Activated CD8-positive, alpha-beta T cell treated with anti-CD3 and anti-CD28 coated beads, Interleukin-2, amount 10 ng/mL, durations not matched to agents 7 days and 5 days (primary cell): ENCODE measurements at regions not wholly inside any gene's neighbourhood (a gene's known extent, or its start where the extent isn't known, plus 50 kb on each side); places are given as distances from the start of the nearest gene placed in this dataset.

ENCODE experiments used
- ATAC-seq: fragments of 150-1000 bp; cut with Tn5 transposase; one replicate; pipeline ENCODE4 v1.10.0; 2021; ENCODE audit warnings: moderate library complexity
- CTCF ChIA-PET: fragments of 350-600 bp; sonication (Branson Sonifier 250); formaldehyde crosslinking; loops from one replicate; lab custom pipeline; 2021; ENCODE audit warnings: antibody characterized with exemption; lab: Charles Lee
- POLR2A ChIA-PET: fragments of 350-600 bp; sonication (Branson Sonifier 250); formaldehyde crosslinking; loops from one replicate; lab custom pipeline; 2021; ENCODE audit warnings: antibody characterized with exemption; lab: Charles Lee
- DNase-seq: peaks from one replicate; pipeline ENCODE4 v3.0.0-alpha.2; 2020
- H3K27ac Mint-ChIP-seq: one replicate; pipeline ENCODE4 v1.8.0; 2021; ENCODE audit warnings: mild to moderate bottlenecking, mixed read lengths
- H3K27me3 Mint-ChIP-seq: one replicate; pipeline ENCODE4 v1.8.0; 2021; ENCODE audit warnings: low read depth, mixed read lengths
- H3K36me3 Mint-ChIP-seq: one replicate; pipeline ENCODE4 v1.8.0; 2021; ENCODE audit warnings: low read depth, mixed read lengths
- H3K4me1 Mint-ChIP-seq: one replicate; pipeline ENCODE4 v1.8.0; 2021; ENCODE audit warnings: low read depth, mixed read lengths
- H3K4me3 Mint-ChIP-seq: one replicate; pipeline ENCODE4 v1.8.0; 2021; ENCODE audit warnings: mild to moderate bottlenecking, mixed read lengths
- H3K9me3 Mint-ChIP-seq: one replicate; pipeline ENCODE4 v1.8.0; 2022; ENCODE audit warnings: mixed read lengths; ENCODE audit not compliant: insufficient read depth

- no peaks in the 10 kb centered on the region for H3K9me3 Mint-ChIP-seq
- ChIA-PET CTCF (no interaction called here), POLR2A (no interaction called here)
- no peak overlapping the region for H3K27ac Mint-ChIP-seq
- DNase-seq, result no peak
- no peak for ATAC-seq
- H3K4me3 Mint-ChIP-seq, result no peak overlapping the region
- H3K36me3 Mint-ChIP-seq, result no peaks in the 10 kb centered on the region
- peaks cover 5% of the 10 kb centered on the region for H3K27me3 Mint-ChIP-seq
- H3K4me1 Mint-ChIP-seq, result no peaks in the 10 kb centered on the region
These were observed 326.0 kb downstream of the TEX29 start for GRCh38 chr13:111646456-111646855.

GRCh38 chr13:111648885-111649284, 328.4 kb downstream of the TEX29 start:
- Mint-ChIP-seq H3K27me3 (peaks cover 5% of the 10 kb centered on the region), H3K9me3 (no peaks in the 10 kb centered on the region), H3K36me3 (no peaks in the 10 kb centered on the region), H3K4me3 (no peak overlapping the region), H3K4me1 (no peaks in the 10 kb centered on the region), H3K27ac (no peak overlapping the region)
- no peak for DNase-seq
- POLR2A ChIA-PET, result no interaction called here
- no peak for ATAC-seq
- CTCF ChIA-PET, result no interaction called here

- ChIA-PET CTCF (no interaction called here), POLR2A (no interaction called here)
- DNase-seq, result no peak
- Mint-ChIP-seq H3K36me3 (no peaks in the 10 kb centered on the region), H3K27me3 (peaks cover 5% of the 10 kb centered on the region), H3K27ac (no peak overlapping the region), H3K9me3 (no peaks in the 10 kb centered on the region), H3K4me3 (no peak overlapping the region), H3K4me1 (no peaks in the 10 kb centered on the region)
- ATAC-seq, result no peak
These were observed 330.2 kb downstream of the TEX29 start for GRCh38 chr13:111650626-111651025.

- CTCF ChIA-PET, result no interaction called here
- no peaks in the 10 kb centered on the region for H3K36me3 Mint-ChIP-seq
- no peak for DNase-seq
- H3K4me1 Mint-ChIP-seq, result no peaks in the 10 kb centered on the region
- no peak overlapping the region for H3K27ac Mint-ChIP-seq
- H3K27me3 Mint-ChIP-seq, result peaks cover 5% of the 10 kb centered on the region
- no peak for ATAC-seq
- POLR2A ChIA-PET, result no interaction called here
- H3K4me3 Mint-ChIP-seq, result no peak overlapping the region
- H3K9me3 Mint-ChIP-seq, result no peaks in the 10 kb centered on the region
These were observed 332.2 kb downstream of the TEX29 start for GRCh38 chr13:111652676-111653075.

- CTCF ChIA-PET, result no interaction called here
These were observed 334.1 kb downstream of the TEX29 start for GRCh38 chr13:111654531-111654930.

GRCh38 chr13:111656439-111656838, 336.0 kb downstream of the TEX29 start:
- ChIA-PET POLR2A (no interaction called here), CTCF (no interaction called here)
- no peaks in the 10 kb centered on the region for H3K36me3 Mint-ChIP-seq
- no peak for DNase-seq
- no peak overlapping the region for H3K27ac Mint-ChIP-seq
- ATAC-seq, result no peak
- no peaks in the 10 kb centered on the region for H3K9me3 Mint-ChIP-seq
- H3K27me3 Mint-ChIP-seq, result no peaks in the 10 kb centered on the region
- no peaks in the 10 kb centered on the region for H3K4me1 Mint-ChIP-seq
- no peak overlapping the region for H3K4me3 Mint-ChIP-seq

More at GRCh38 chr13:111654531-111654930, 334.1 kb downstream of the TEX29 start:
- Mint-ChIP-seq H3K36me3 (no peaks in the 10 kb centered on the region), H3K4me1 (no peaks in the 10 kb centered on the region), H3K9me3 (no peaks in the 10 kb centered on the region), H3K27ac (no peak overlapping the region), H3K27me3 (peaks cover 5% of the 10 kb centered on the region), H3K4me3 (no peak overlapping the region)
- POLR2A ChIA-PET, result interaction anchor here (0.6 kb wide), 1 partner anchor 76 kb away, joined by 3 read pairs; no protein-coding TSS in a partner anchor
- DNase-seq (no peak), ATAC-seq (no peak)

GRCh38 chr13:111657013-111657412, 336.6 kb downstream of the TEX29 start:
- Mint-ChIP-seq H3K27ac (no peak overlapping the region), H3K36me3 (no peaks in the 10 kb centered on the region), H3K9me3 (no peaks in the 10 kb centered on the region), H3K4me1 (no peaks in the 10 kb centered on the region), H3K4me3 (no peak overlapping the region), H3K27me3 (no peaks in the 10 kb centered on the region)
- ChIA-PET POLR2A (no interaction called here), CTCF (no interaction called here)
- no peak for DNase-seq
- ATAC-seq, result no peak

GRCh38 chr13:111658145-111659100, 338.0 kb downstream of the TEX29 start:
- POLR2A ChIA-PET, result no interaction called here

GRCh38 chr13:111659219-111659775, 338.9 kb downstream of the TEX29 start:
- no peaks in the 10 kb centered on the region for H3K4me1 Mint-ChIP-seq
- no peaks in the 10 kb centered on the region for H3K36me3 Mint-ChIP-seq
- CTCF ChIA-PET, result no interaction called here
- ATAC-seq, result no peak
- DNase-seq, result no peak
- H3K27ac Mint-ChIP-seq, result no peak overlapping the region
- no peak overlapping the region for H3K4me3 Mint-ChIP-seq
- POLR2A ChIA-PET, result no interaction called here
- H3K27me3 Mint-ChIP-seq, result no peaks in the 10 kb centered on the region
- H3K9me3 Mint-ChIP-seq, result no peaks in the 10 kb centered on the region

More at GRCh38 chr13:111658145-111659100, 338.0 kb downstream of the TEX29 start:
- Mint-ChIP-seq H3K4me1 (no peaks in the 10 kb centered on the region), H3K27me3 (no peaks in the 10 kb centered on the region), H3K9me3 (no peaks in the 10 kb centered on the region), H3K4me3 (no peak overlapping the region), H3K27ac (no peak overlapping the region), H3K36me3 (no peaks in the 10 kb centered on the region)
- CTCF ChIA-PET, result no interaction called here
- ATAC-seq (no peak), DNase-seq (no peak)

GRCh38 chr13:111659842-111660241, 339.4 kb downstream of the TEX29 start:
- Mint-ChIP-seq H3K4me1 (no peaks in the 10 kb centered on the region), H3K9me3 (no peaks in the 10 kb centered on the region), H3K4me3 (no peak overlapping the region), H3K27me3 (no peaks in the 10 kb centered on the region), H3K36me3 (no peaks in the 10 kb centered on the region), H3K27ac (no peak overlapping the region)
- POLR2A ChIA-PET, result no interaction called here
- DNase-seq (no peak), ATAC-seq (no peak)
- CTCF ChIA-PET, result no interaction called here

GRCh38 chr13:111661052-111661451, 340.6 kb downstream of the TEX29 start:
- ATAC-seq, result no peak
- no peak overlapping the region for H3K27ac Mint-ChIP-seq
- no peaks in the 10 kb centered on the region for H3K27me3 Mint-ChIP-seq
- DNase-seq, result no peak
- no peaks in the 10 kb centered on the region for H3K9me3 Mint-ChIP-seq
- H3K36me3 Mint-ChIP-seq, result no peaks in the 10 kb centered on the region
- ChIA-PET CTCF (no interaction called here), POLR2A (no interaction called here)
- no peaks in the 10 kb centered on the region for H3K4me1 Mint-ChIP-seq
- no peak overlapping the region for H3K4me3 Mint-ChIP-seq

- ATAC-seq (no peak), DNase-seq (no peak)
- ChIA-PET CTCF (no interaction called here), POLR2A (no interaction called here)
- H3K27me3 Mint-ChIP-seq, result no peaks in the 10 kb centered on the region
- H3K4me1 Mint-ChIP-seq, result no peaks in the 10 kb centered on the region
- H3K9me3 Mint-ChIP-seq, result no peaks in the 10 kb centered on the region
- H3K36me3 Mint-ChIP-seq, result no peaks in the 10 kb centered on the region
- no peak overlapping the region for H3K4me3 Mint-ChIP-seq
- no peak overlapping the region for H3K27ac Mint-ChIP-seq
These were observed 341.3 kb downstream of the TEX29 start for GRCh38 chr13:111661776-111662175.
